BJ (cell line): ENCODE measurements at regions not wholly inside any gene's neighbourhood (a gene's known extent, or its start where the extent isn't known, plus 50 kb on each side); places are given as distances from the start of the nearest gene placed in this dataset. TPM values are rescaled to one million over a fixed set of nuclear protein-coding genes. Genes with fewer than 3 reads are reported as not detected.

ENCODE experiments used
- CTCF ChIA-PET: fragments of 350-600 bp; formaldehyde crosslinking; extraction: SDS; loops from one replicate; lab custom pipeline; 2021; ENCODE audit warnings: antibody characterized with exemption, inconsistent platforms; lab: Yijun Ruan, JAX
- POLR2A ChIA-PET: fragments of 300-600 bp; sonication (Branson Sonifier 250); formaldehyde crosslinking; extraction: SDS; loops from one replicate; lab custom pipeline; 2021; ENCODE audit warnings: antibody characterized with exemption; lab: Charles Lee
- DNase-seq: peaks from one replicate; pipeline ENCODE4 v3.0.0-alpha.2; 2011; ENCODE audit warnings: low read depth
- H3K27me3 ChIP-seq: 2 replicates; pipeline ENCODE4 v1.6.0; 2011; ENCODE audit warnings: low read length; ENCODE audit not compliant: control insufficient read depth, insufficient read depth
- H3K36me3 ChIP-seq: 2 replicates; pipeline ENCODE4 v1.5.1; 2011; ENCODE audit warnings: low read length; ENCODE audit not compliant: control insufficient read depth, insufficient read depth
- H3K4me3 ChIP-seq: 2 replicates; pipeline ENCODE4 v1.5.1; 2011; ENCODE audit warnings: low read depth, mild to moderate bottlenecking, control low read depth, low read length
- CTCF ChIP-seq: IDR thresholded peaks from 2 replicates; pipeline ENCODE4 v1.5.1; 2011; ENCODE audit warnings: low read depth, mild to moderate bottlenecking, control low read depth, inconsistent platforms, low read length, moderate library complexity; ENCODE audit not compliant: insufficient read depth
- small RNA-seq: library from RNA; depleted of rRNA; stranded (forward); fragments of <200 nt; gene quantifications from one replicate; pipeline ENCODE3, GENCODE V24; 2012; ENCODE audit warnings: low replicate concordance, low read depth; ENCODE audit not compliant: insufficient read length

- Histone ChIP-seq H3K36me3 (no peaks in the 10 kb centered on the region), H3K4me3 (no peak overlapping the region), H3K27me3 (no peaks in the 10 kb centered on the region)
- ChIA-PET CTCF (no interaction called here), POLR2A (no interaction called here)
- TF ChIP-seq CTCF: no peak
- DNase-seq: no peak
Measured at GRCh38 chr3:79820089-79820488, 52.3 kb upstream of the ROBO1 start.

DNA sequence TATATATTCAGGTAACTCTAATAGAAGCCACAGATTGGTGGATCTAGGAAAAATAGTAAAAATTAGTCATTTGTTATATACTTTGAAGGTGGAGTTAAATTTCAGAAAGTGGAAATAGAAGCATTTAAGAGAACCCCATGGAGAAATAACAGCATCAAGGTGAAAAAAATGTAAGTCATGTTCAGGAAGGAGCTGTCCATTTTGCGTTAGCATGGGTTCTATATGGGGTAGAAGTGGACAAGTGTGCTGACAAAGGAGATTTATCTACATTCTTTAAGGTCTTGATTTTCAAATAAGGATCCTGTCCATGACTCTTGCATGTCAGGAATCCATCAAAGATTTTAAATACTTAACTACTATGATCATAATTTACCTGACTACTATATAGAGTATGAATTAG is 50.2 kb upstream of the ROBO1 start:
- H3K4me3 ChIP-seq: no peak overlapping the region
- ChIA-PET CTCF (no interaction called here), POLR2A (no interaction called here)
- H3K36me3 ChIP-seq: no peaks in the 10 kb centered on the region
- H3K27me3 ChIP-seq: no peaks in the 10 kb centered on the region
- TF ChIP-seq CTCF: no peak
- DNase-seq: no peak

Small RNAs in the stretch of these regions (small RNA-seq; reads per million reads assigned to genes)
- gene AC108740.1: not detected
